SK-N-SH treated with all-trans-retinoic acid at 6 μM for 48 hours (cell line): ENCODE measurements at regions not wholly inside any gene's neighbourhood (a gene's known extent, or its start where the extent isn't known, plus 50 kb on each side); places are given as distances from the start of the nearest gene placed in this dataset.

Experiments used
- ATAC-seq: fragments of 200-7000 bp; cut with Tn5 transposase; 3 replicates; pipeline ENCODE4 v1.9.1; 2020; ENCODE audit warnings: mild to moderate bottlenecking, moderate library complexity
- BACH2 ChIP-seq: fragments of 250-450 bp; sonication (Bioruptor Pico); IDR thresholded peaks from 2 replicates; pipeline ENCODE4 v1.9.0; 2021; ENCODE audit warnings: mild to moderate bottlenecking, borderline replicate concordance
- CSDC2 ChIP-seq: fragments of 250-450 bp; sonication (Bioruptor Pico); IDR thresholded peaks from 2 replicates; pipeline ENCODE4 v1.5.0; 2020; ENCODE audit warnings: mild to moderate bottlenecking, moderate library complexity
- ESRRG ChIP-seq: fragments of 250-450 bp; sonication (Bioruptor Pico); IDR thresholded peaks from 2 replicates; pipeline ENCODE4 v1.6.1; 2021; ENCODE audit warnings: mild to moderate bottlenecking
- GLIS3 ChIP-seq: fragments of 250-450 bp; sonication (Bioruptor Pico); IDR thresholded peaks from 2 replicates; pipeline ENCODE4 v1.5.0; 2020; ENCODE audit warnings: mild to moderate bottlenecking, moderate library complexity
- ISL1 ChIP-seq: fragments of 250-450 bp; sonication (Bioruptor Pico); IDR thresholded peaks from 2 replicates; pipeline ENCODE4 v2.1.2; 2022; ENCODE audit warnings: mild to moderate bottlenecking, moderate library complexity
- OSR1 ChIP-seq: fragments of 250-450 bp; sonication (Bioruptor Pico); IDR thresholded peaks from 2 replicates; pipeline ENCODE4 v1.8.0; 2022; ENCODE audit warnings: moderate library complexity, mild to moderate bottlenecking, inconsistent platforms
- PPARA ChIP-seq: fragments of 250-450 bp; sonication (Bioruptor Pico); IDR thresholded peaks from 2 replicates; pipeline ENCODE4 v1.5.0; 2020; ENCODE audit warnings: mild to moderate bottlenecking, borderline replicate concordance
- RARB ChIP-seq: fragments of 250-450 bp; sonication (Bioruptor Pico); IDR thresholded peaks from 2 replicates; pipeline ENCODE4 v1.8.0; 2021; ENCODE audit warnings: mild to moderate bottlenecking, moderate library complexity
- SNAI2 ChIP-seq: fragments of 250-450 bp; sonication (Bioruptor Pico); IDR thresholded peaks from 2 replicates; pipeline ENCODE4 v1.5.0; 2020; ENCODE audit warnings: mild to moderate bottlenecking, moderate library complexity
- TCF4 ChIP-seq: fragments of 250-450 bp; sonication (Bioruptor Pico); IDR thresholded peaks from 2 replicates; pipeline ENCODE4 v1.8.0; 2021; ENCODE audit warnings: mild to moderate bottlenecking, moderate library complexity, borderline replicate concordance
- TOX ChIP-seq: fragments of 250-450 bp; sonication (Bioruptor Pico); IDR thresholded peaks from 2 replicates; pipeline ENCODE4 v1.8.0; 2021; ENCODE audit warnings: mild to moderate bottlenecking, moderate library complexity, borderline replicate concordance
- ZFP3 ChIP-seq: fragments of 250-450 bp; sonication (Bioruptor Pico); IDR thresholded peaks from 2 replicates; pipeline ENCODE4 v1.5.0; 2020; ENCODE audit warnings: mild to moderate bottlenecking, moderate library complexity
- ZNF565 ChIP-seq: fragments of 450-650 bp; formaldehyde crosslinking; conservative IDR thresholded peaks from 2 replicates; pipeline ENCODE4 v1.5.0; 2020; ENCODE audit warnings: low read depth, mild to moderate bottlenecking, moderate library complexity
- ZNF8 ChIP-seq: fragments of 450-650 bp; formaldehyde crosslinking; IDR thresholded peaks from 2 replicates; pipeline ENCODE4 v1.5.0; 2020; ENCODE audit warnings: mild to moderate bottlenecking, moderate library complexity
- TF ChIP-seq, protein P1 (sequence below): fragments of 250-450 bp; sonication (Bioruptor Pico); IDR thresholded peaks from 2 replicates; pipeline ENCODE4 v1.8.0; 2020; ENCODE audit warnings: mild to moderate bottlenecking, moderate library complexity, borderline replicate concordance
- TF ChIP-seq, protein P2 (sequence below): fragments of 250-450 bp; sonication (Bioruptor Pico); IDR thresholded peaks from 2 replicates; pipeline ENCODE4 v1.5.1; 2020; ENCODE audit warnings: low read depth, mild to moderate bottlenecking, moderate library complexity
- TF ChIP-seq, protein P3 (sequence below): fragments of 250-450 bp; sonication (Bioruptor Pico); IDR thresholded peaks from 2 replicates; pipeline ENCODE4 v1.5.0; 2020; ENCODE audit warnings: mild to moderate bottlenecking, moderate library complexity
- TF ChIP-seq, protein P4 (sequence below): fragments of 250-450 bp; sonication (Bioruptor Pico); IDR thresholded peaks from 2 replicates; pipeline ENCODE4 v1.5.1; 2021; ENCODE audit warnings: mild to moderate bottlenecking, moderate library complexity
- TF ChIP-seq, protein P5 (sequence below): fragments of 250-450 bp; sonication (Bioruptor Pico); IDR thresholded peaks from 2 replicates; pipeline ENCODE4 v1.8.0; 2021; ENCODE audit warnings: low read depth, mild to moderate bottlenecking, moderate library complexity, borderline replicate concordance

DNA sequence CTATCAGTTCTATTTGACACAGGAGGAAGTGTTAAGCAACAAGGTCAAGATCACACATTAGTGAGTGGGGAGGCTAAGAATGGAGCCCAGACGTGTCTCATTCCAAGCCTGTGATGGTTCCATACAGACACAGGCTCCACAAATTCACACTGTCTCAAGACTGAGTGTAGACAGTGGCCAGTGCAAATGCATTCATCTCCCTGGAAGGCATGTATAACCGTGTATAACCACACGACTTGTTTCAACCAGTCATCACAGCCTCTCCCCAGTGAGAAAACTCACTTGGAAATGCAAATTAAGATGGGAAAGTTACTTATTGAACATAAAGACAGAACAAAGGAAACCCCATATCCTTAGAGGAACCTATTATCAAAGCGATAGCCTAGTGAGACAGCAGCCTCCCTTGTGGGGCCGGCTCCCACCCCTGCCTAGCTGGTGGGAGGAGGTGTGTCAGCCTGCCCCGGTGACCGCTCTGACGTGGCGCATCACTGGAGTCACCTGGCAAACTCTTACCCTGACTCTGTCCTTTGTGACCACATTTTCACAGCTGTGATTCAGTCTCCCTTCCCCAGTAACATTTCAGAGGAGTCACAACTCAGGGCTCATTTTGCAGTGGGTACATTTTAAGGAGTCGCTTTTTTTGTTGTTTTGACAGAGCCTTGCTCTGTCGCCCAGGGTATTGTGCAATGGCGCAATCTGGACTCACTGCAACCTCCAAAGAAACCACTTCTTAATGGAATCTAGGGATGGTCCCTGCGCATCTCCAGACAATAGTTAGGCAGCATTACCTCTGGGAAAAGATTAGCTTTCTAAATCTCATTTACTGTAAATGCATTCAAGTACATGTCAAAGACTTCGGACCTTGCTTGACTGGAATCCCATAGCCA is 126.6 kb upstream of the PARD3 start (continued):
- no peak for TF ChIP-seq TCF4
- no peak for TF ChIP-seq RARB
- TF ChIP-seq SNAI2 = no peak
- TF ChIP-seq ZNF8 (CRISPR knock-in tag) = no peak

GRCh38 chr10:34940436-34940835 is 125.3 kb upstream of the PARD3 start:
- ATAC-seq = no peak
- TF ChIP-seq, protein P1, sequence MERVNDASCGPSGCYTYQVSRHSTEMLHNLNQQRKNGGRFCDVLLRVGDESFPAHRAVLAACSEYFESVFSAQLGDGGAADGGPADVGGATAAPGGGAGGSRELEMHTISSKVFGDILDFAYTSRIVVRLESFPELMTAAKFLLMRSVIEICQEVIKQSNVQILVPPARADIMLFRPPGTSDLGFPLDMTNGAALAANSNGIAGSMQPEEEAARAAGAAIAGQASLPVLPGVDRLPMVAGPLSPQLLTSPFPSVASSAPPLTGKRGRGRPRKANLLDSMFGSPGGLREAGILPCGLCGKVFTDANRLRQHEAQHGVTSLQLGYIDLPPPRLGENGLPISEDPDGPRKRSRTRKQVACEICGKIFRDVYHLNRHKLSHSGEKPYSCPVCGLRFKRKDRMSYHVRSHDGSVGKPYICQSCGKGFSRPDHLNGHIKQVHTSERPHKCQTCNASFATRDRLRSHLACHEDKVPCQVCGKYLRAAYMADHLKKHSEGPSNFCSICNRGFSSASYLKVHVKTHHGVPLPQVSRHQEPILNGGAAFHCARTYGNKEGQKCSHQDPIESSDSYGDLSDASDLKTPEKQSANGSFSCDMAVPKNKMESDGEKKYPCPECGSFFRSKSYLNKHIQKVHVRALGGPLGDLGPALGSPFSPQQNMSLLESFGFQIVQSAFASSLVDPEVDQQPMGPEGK (CRISPR knock-in tag) = no peak
- TF ChIP-seq GLIS3 = no peak

DNA sequence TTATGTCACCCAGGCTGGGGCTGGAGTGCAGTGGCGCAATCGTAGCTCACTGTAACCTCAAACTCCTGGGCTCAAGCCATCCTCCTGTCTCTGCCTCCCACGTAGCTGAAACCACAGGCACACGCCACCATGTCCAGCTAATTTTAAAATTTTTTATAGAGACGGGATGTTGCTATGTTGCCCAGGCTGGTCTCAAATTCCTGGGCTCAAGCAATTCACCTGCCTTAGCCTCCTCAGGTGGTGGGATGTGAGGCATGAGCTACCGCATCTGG is 123.2 kb upstream of the PARD3 start:
- no peak for ATAC-seq
- TF ChIP-seq TOX = no peak
- no peak for TF ChIP-seq ZNF565 (CRISPR knock-in tag)

- peak; percentile 61 for ATAC-seq
Measured at GRCh38 chr10:34937643-34938398, 122.7 kb upstream of the PARD3 start.

GRCh38 chr10:34936061-34936460 is 121.0 kb upstream of the PARD3 start:
- no peak for ATAC-seq
- TF ChIP-seq, protein P1 (CRISPR knock-in tag) = no peak
- TF ChIP-seq ZNF8 (CRISPR knock-in tag) (no peak), TOX (no peak), PPARA (CRISPR knock-in tag) (no peak), ZFP3 (CRISPR knock-in tag) (no peak), OSR1 (CRISPR knock-in tag) (no peak), ESRRG (CRISPR knock-in tag) (no peak), ISL1 (no peak), BACH2 (CRISPR knock-in tag) (no peak), ZNF565 (CRISPR knock-in tag) (no peak), GLIS3 (no peak), SNAI2 (no peak), CSDC2 (CRISPR knock-in tag) (no peak)
- TF ChIP-seq, protein P2, sequence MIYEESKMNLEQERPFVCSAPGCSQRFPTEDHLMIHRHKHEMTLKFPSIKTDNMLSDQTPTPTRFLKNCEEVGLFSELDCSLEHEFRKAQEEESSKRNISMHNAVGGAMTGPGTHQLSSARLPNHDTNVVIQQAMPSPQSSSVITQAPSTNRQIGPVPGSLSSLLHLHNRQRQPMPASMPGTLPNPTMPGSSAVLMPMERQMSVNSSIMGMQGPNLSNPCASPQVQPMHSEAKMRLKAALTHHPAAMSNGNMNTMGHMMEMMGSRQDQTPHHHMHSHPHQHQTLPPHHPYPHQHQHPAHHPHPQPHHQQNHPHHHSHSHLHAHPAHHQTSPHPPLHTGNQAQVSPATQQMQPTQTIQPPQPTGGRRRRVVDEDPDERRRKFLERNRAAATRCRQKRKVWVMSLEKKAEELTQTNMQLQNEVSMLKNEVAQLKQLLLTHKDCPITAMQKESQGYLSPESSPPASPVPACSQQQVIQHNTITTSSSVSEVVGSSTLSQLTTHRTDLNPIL (CRISPR knock-in tag) = no peak
- TF ChIP-seq, protein P3, sequence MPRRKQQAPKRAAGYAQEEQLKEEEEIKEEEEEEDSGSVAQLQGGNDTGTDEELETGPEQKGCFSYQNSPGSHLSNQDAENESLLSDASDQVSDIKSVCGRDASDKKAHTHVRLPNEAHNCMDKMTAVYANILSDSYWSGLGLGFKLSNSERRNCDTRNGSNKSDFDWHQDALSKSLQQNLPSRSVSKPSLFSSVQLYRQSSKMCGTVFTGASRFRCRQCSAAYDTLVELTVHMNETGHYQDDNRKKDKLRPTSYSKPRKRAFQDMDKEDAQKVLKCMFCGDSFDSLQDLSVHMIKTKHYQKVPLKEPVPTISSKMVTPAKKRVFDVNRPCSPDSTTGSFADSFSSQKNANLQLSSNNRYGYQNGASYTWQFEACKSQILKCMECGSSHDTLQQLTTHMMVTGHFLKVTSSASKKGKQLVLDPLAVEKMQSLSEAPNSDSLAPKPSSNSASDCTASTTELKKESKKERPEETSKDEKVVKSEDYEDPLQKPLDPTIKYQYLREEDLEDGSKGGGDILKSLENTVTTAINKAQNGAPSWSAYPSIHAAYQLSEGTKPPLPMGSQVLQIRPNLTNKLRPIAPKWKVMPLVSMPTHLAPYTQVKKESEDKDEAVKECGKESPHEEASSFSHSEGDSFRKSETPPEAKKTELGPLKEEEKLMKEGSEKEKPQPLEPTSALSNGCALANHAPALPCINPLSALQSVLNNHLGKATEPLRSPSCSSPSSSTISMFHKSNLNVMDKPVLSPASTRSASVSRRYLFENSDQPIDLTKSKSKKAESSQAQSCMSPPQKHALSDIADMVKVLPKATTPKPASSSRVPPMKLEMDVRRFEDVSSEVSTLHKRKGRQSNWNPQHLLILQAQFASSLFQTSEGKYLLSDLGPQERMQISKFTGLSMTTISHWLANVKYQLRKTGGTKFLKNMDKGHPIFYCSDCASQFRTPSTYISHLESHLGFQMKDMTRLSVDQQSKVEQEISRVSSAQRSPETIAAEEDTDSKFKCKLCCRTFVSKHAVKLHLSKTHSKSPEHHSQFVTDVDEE (CRISPR knock-in tag) = no peak
- TF ChIP-seq, protein P4, sequence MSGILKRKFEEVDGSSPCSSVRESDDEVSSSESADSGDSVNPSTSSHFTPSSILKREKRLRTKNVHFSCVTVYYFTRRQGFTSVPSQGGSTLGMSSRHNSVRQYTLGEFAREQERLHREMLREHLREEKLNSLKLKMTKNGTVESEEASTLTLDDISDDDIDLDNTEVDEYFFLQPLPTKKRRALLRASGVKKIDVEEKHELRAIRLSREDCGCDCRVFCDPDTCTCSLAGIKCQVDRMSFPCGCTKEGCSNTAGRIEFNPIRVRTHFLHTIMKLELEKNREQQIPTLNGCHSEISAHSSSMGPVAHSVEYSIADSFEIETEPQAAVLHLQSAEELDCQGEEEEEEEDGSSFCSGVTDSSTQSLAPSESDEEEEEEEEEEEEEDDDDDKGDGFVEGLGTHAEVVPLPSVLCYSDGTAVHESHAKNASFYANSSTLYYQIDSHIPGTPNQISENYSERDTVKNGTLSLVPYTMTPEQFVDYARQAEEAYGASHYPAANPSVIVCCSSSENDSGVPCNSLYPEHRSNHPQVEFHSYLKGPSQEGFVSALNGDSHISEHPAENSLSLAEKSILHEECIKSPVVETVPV (CRISPR knock-in tag) = no peak
- TF ChIP-seq, protein P5, sequence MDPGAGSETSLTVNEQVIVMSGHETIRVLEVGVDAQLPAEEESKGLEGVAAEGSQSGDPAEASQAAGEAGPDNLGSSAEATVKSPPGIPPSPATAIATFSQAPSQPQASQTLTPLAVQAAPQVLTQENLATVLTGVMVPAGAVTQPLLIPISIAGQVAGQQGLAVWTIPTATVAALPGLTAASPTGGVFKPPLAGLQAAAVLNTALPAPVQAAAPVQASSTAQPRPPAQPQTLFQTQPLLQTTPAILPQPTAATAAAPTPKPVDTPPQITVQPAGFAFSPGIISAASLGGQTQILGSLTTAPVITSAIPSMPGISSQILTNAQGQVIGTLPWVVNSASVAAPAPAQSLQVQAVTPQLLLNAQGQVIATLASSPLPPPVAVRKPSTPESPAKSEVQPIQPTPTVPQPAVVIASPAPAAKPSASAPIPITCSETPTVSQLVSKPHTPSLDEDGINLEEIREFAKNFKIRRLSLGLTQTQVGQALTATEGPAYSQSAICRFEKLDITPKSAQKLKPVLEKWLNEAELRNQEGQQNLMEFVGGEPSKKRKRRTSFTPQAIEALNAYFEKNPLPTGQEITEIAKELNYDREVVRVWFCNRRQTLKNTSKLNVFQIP (CRISPR knock-in tag) = no peak
- TF ChIP-seq, all 23 proteins: peak for 0
